ENCODE measurements at regions not wholly inside any gene's neighbourhood (a gene's known extent, or its start where the extent isn't known, plus 50 kb on each side); places are given as distances from the start of the nearest gene placed in this dataset.

DNA sequence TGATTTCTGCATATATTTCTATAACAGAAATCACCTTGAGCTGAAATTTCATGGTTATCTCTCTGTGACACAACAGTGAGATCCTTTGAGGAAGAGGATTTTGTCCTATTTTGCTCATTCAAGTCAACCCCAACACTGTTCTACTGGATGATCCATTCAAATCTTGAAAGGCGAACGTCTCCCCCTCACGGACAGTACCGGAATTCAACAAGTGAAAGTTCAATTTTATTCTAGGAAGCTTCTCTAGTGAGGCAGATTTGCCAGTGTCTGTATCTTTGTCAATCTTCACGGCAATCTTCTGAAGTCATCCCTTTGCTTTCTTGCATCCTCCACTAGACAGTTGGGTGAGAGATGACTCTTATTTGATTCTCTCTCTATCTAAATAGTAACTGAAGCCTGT is 91.7 kb upstream of the PDE7B start:
- Histone ChIP-seq H3K4me3 (no peak overlapping the region), H3K27me3 (no peaks in the 10 kb centered on the region), H3K27ac (no peak overlapping the region), H3K9me3 (peaks cover 0 to 6% of the 10 kb centered on the region in 2 donors), H3K36me3 (no peaks in the 10 kb centered on the region), H3K4me1 (no peaks in the 10 kb centered on the region)
- intact Hi-C loops (cut with DNase I), result no loop called here
- ATAC-seq, result no peak
- TF ChIP-seq, protein P1, sequence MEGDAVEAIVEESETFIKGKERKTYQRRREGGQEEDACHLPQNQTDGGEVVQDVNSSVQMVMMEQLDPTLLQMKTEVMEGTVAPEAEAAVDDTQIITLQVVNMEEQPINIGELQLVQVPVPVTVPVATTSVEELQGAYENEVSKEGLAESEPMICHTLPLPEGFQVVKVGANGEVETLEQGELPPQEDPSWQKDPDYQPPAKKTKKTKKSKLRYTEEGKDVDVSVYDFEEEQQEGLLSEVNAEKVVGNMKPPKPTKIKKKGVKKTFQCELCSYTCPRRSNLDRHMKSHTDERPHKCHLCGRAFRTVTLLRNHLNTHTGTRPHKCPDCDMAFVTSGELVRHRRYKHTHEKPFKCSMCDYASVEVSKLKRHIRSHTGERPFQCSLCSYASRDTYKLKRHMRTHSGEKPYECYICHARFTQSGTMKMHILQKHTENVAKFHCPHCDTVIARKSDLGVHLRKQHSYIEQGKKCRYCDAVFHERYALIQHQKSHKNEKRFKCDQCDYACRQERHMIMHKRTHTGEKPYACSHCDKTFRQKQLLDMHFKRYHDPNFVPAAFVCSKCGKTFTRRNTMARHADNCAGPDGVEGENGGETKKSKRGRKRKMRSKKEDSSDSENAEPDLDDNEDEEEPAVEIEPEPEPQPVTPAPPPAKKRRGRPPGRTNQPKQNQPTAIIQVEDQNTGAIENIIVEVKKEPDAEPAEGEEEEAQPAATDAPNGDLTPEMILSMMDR (IDR thresholded peaks at IDR 0.05), result no peak
- DNase-seq, result no peak

DNA sequence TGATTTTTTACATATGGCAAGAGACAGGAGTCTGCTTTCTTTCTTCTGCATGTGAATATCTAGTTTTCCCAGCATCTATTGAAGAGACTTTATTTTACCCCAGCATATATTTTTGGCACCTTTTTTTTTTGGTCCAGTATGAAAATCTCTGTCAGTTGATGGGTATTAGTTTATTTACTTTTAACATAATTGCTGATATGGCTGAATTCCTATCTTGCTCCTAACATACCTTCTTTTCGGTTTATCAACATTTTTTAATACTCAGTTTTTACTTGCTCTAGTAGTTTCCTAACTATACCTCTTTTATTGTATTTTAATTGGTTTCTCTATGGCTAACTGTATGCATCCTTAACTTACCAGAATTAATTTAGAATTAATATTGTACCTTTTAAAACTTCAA is 77.5 kb upstream of the PDE7B start:
- H3K9me3 ChIP-seq, result peaks cover 0 to 2% of the 10 kb centered on the region in 2 donors
- DNase-seq (no peak), ATAC-seq (no peak)
- H3K4me1 ChIP-seq, result no peaks in the 10 kb centered on the region
- TF ChIP-seq, protein P1 (IDR thresholded peaks at IDR 0.05), result no peak
- H3K27ac ChIP-seq, result no peak overlapping the region
- H3K27me3 ChIP-seq, result no peaks in the 10 kb centered on the region
- intact Hi-C loops (cut with DNase I), result no loop called here
- H3K4me3 ChIP-seq, result no peak overlapping the region
- no peaks in the 10 kb centered on the region for H3K36me3 ChIP-seq

DNA sequence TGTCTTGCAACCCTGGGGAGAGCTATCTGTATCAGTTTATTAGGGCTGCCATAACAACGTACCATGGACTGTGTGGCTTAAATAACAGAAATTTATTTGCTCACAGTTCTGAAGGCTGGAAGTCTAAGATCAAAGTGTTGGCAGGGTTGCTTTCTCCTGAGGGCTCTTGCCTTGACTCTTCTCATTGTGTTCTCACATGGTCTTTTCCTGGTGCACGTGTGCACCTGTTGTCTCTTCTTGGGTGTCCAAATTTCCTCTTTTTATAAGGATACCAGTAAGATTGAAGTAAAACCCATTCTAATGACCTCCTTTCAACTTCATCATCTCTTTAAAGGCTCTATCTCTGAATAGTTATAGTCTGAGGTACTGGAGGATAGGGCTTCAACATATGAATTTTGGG is 72.3 kb upstream of the PDE7B start:
- TF ChIP-seq, protein P1 (IDR thresholded peaks at IDR 0.05), result no peak
- H3K4me3 ChIP-seq, result no peak overlapping the region
- no peaks in the 10 kb centered on the region for H3K27me3 ChIP-seq

DNA sequence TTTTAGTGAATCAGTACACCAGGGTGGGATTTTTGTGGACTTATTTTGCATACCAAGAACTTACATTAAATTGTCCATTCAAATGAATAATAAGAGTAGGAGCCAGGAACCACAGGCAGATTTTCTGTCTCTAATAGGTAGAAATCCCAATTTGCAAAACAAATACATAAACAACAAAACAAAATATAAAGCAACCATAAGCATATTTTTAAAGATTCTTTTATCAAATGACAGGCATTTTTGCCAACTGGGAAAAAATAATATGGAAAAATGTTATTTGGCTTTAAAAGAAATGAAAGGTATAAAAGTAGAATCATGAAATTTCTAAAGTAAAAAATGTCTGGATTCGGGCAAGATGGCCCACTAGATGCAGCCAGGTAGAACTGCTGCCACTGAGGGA is 71.2 kb upstream of the PDE7B start:
- no peak for ATAC-seq
- intact Hi-C loops (cut with DNase I), result no loop called here

More for the DNA sequence above, 72.3 kb upstream of the PDE7B start:
- Histone ChIP-seq H3K9me3 (no peaks in the 10 kb centered on the region), H3K4me1 (no peaks in the 10 kb centered on the region), H3K36me3 (no peaks in the 10 kb centered on the region), H3K27ac (no peak overlapping the region)
- DNase-seq (no peak), ATAC-seq (no peak)
- intact Hi-C loops (cut with DNase I), result no loop called here

DNA sequence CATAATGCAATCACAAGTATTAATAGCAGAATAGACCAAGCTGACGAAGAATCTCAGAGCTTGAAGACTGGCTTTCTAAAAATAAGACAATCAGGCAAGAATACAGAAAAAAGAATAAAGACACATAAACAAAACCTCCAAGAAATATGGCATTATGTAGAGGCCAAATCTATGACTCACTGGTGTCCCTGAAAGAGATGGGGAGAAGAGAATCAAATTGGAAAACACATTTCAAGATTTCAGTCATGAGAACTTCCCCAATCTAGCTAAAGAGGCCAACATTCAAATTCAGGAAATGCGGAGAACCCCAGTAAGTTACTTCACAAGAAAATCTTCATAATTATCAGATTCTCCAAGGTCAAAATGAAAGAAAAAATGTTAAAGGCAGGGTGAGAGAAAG is 69.0 kb upstream of the PDE7B start:
- ATAC-seq (no peak), DNase-seq (no peak)
- no peaks in the 10 kb centered on the region for H3K36me3 ChIP-seq
- no peaks in the 10 kb centered on the region for H3K4me1 ChIP-seq
- no peak overlapping the region for H3K27ac ChIP-seq
- no peak overlapping the region for H3K4me3 ChIP-seq
- TF ChIP-seq, protein P1 (IDR thresholded peaks at IDR 0.05), result no peak
- no peaks in the 10 kb centered on the region for H3K9me3 ChIP-seq
- intact Hi-C loops (cut with DNase I), result no loop called here
- no peaks in the 10 kb centered on the region for H3K27me3 ChIP-seq

More for the DNA sequence above, 71.2 kb upstream of the PDE7B start:
- Histone ChIP-seq H3K27me3 (no peaks in the 10 kb centered on the region), H3K4me1 (no peaks in the 10 kb centered on the region), H3K36me3 (no peaks in the 10 kb centered on the region), H3K27ac (no peak overlapping the region), H3K4me3 (no peak overlapping the region), H3K9me3 (no peaks in the 10 kb centered on the region)
- no peak for DNase-seq
- TF ChIP-seq, protein P1 (IDR thresholded peaks at IDR 0.05), result no peak

Data from left lung (tissue), 4 donors.